Fibroblast of peridontal ligament (primary cell): ENCODE measurements at regions not wholly inside any gene's neighbourhood (a gene's known extent, or its start where the extent isn't known, plus 50 kb on each side); places are given as distances from the start of the nearest gene placed in this dataset.
"Not testable (repeated sequence)": the region's sequence is repeated elsewhere in the genome, so short reads cannot be mapped to it uniquely, and the experiment has no call there.

Source experiments
- DNase-seq: peaks from one replicate; pipeline ENCODE4 v3.0.0-alpha.2; 2010; ENCODE audit errors: extremely low read depth

GRCh38 chr6:120511712-120512111 lies 822.6 kb downstream of the TBC1D32 start:
- DNase-seq = no peak

GRCh38 chr6:120498711-120499110 lies 835.6 kb downstream of the TBC1D32 start:
- DNase-seq = no peak

GRCh38 chr6:120496661-120497060 lies 837.6 kb downstream of the TBC1D32 start:
- no peak for DNase-seq

- DNase-seq = no peak
Observed at GRCh38 chr6:120493505-120493904, 840.8 kb downstream of the TBC1D32 start.

GRCh38 chr6:120489941-120490340 lies 844.3 kb downstream of the TBC1D32 start:
- DNase-seq = no peak

GRCh38 chr6:120484146-120484545 lies 850.1 kb downstream of the TBC1D32 start:
- no peak for DNase-seq

- DNase-seq = no peak
Observed at GRCh38 chr6:120478650-120479049, 855.6 kb downstream of the TBC1D32 start.

- no peak for DNase-seq
Observed at GRCh38 chr6:120473804-120474203, 860.5 kb downstream of the TBC1D32 start.

- DNase-seq = no peak
Observed at GRCh38 chr6:120468486-120468885, 865.8 kb downstream of the TBC1D32 start.

GRCh38 chr6:120451508-120451907 lies 882.8 kb downstream of the TBC1D32 start:
- DNase-seq = no peak

- no peak for DNase-seq
Observed at GRCh38 chr6:120447605-120448004, 886.7 kb downstream of the TBC1D32 start.

- DNase-seq = not testable (repeated sequence)
Observed at GRCh38 chr6:120432840-120433239, 901.4 kb downstream of the TBC1D32 start.

- DNase-seq = no peak
Observed at GRCh38 chr6:120431841-120432240, 902.4 kb downstream of the TBC1D32 start.

- DNase-seq = no peak
Observed at GRCh38 chr6:120411394-120411793, 922.9 kb downstream of the TBC1D32 start.

- DNase-seq = no peak
Observed at GRCh38 chr6:120410586-120410985, 923.7 kb downstream of the TBC1D32 start.

- DNase-seq = no peak
Observed at GRCh38 chr6:120407696-120408095, 926.6 kb downstream of the TBC1D32 start.

GRCh38 chr6:120405947-120406346 lies 928.3 kb downstream of the TBC1D32 start:
- no peak for DNase-seq

GRCh38 chr6:120395784-120396183 lies 938.5 kb downstream of the TBC1D32 start:
- DNase-seq = no peak

GRCh38 chr6:120395330-120395729 lies 939.0 kb downstream of the TBC1D32 start:
- no peak for DNase-seq

- DNase-seq = no peak
Observed at GRCh38 chr6:120392941-120393340, 941.3 kb downstream of the TBC1D32 start.

- no peak for DNase-seq
Observed at GRCh38 chr6:120384671-120385070, 949.6 kb downstream of the TBC1D32 start.

GRCh38 chr6:120383681-120384080 lies 950.6 kb downstream of the TBC1D32 start:
- no peak for DNase-seq

GRCh38 chr6:120378582-120379220 lies 955.6 kb downstream of the TBC1D32 start:
- no peak for DNase-seq

- DNase-seq = no peak
Observed at GRCh38 chr6:120373185-120373584, 961.1 kb downstream of the TBC1D32 start.
